Hepatocyte (in vitro differentiated cells): ENCODE measurements at regions not wholly inside any gene's neighbourhood (a gene's known extent, or its start where the extent isn't known, plus 50 kb on each side); places are given as distances from the start of the nearest gene placed in this dataset.

Source experiments
- DNase-seq: peaks from one replicate; pipeline ENCODE4 v3.0.0-alpha.2; 2016; ENCODE audit warnings: low spot score
- H2AFZ ChIP-seq: fragments of 200-600 bp; sonication (generic); 2 replicates; pipeline ENCODE4 v1.6.0; 2016; ENCODE audit warnings: antibody characterized with exemption, mild to moderate bottlenecking
- H3K27ac ChIP-seq: fragments of 200-600 bp; sonication (generic); 2 replicates; pipeline ENCODE4 v1.5.1; 2016; ENCODE audit warnings: mild to moderate bottlenecking
- H3K27me3 ChIP-seq: fragments of 200-600 bp; sonication (generic); 2 replicates; pipeline ENCODE4 v1.6.1; 2016
- H3K36me3 ChIP-seq: fragments of 200-600 bp; sonication (generic); replicated peaks from 2 replicates; pipeline ENCODE4 v1.5.1; 2016; ENCODE audit warnings: low read depth; ENCODE audit not compliant: insufficient read depth
- H3K4me1 ChIP-seq: fragments of 200-600 bp; sonication (generic); 2 replicates; pipeline ENCODE4 v1.5.1; 2016; ENCODE audit warnings: mild to moderate bottlenecking, moderate library complexity; ENCODE audit not compliant: insufficient read depth
- H3K4me2 ChIP-seq: fragments of 200-600 bp; sonication (generic); 2 replicates; pipeline ENCODE4 v1.6.0; 2016
- H3K4me3 ChIP-seq: fragments of 200-600 bp; sonication (generic); 2 replicates; pipeline ENCODE4 v1.5.1; 2016; ENCODE audit warnings: mild to moderate bottlenecking
- H3K79me2 ChIP-seq: fragments of 200-600 bp; sonication (generic); 2 replicates; pipeline ENCODE4 v1.6.0; 2017; ENCODE audit warnings: mild to moderate bottlenecking
- H3K9me2 ChIP-seq: fragments of 200-600 bp; sonication (generic); replicated peaks from 2 replicates; pipeline ENCODE4 v1.6.0; 2017; ENCODE audit warnings: mild to moderate bottlenecking; ENCODE audit not compliant: insufficient read depth
- H3K9me3 ChIP-seq: fragments of 200-600 bp; sonication (generic); 2 replicates; pipeline ENCODE4 v1.5.1; 2016; ENCODE audit warnings: low read depth, mild to moderate bottlenecking
- H4K20me1 ChIP-seq: fragments of 200-600 bp; sonication (generic); 2 replicates; pipeline ENCODE4 v1.6.0; 2016; ENCODE audit warnings: mild to moderate bottlenecking; ENCODE audit not compliant: insufficient read depth, poor library complexity, severe bottlenecking
- EZH2 ChIP-seq: fragments of 200-600 bp; sonication (generic); IDR thresholded peaks from 2 replicates; pipeline ENCODE4 v1.6.1; 2016; ENCODE audit warnings: antibody characterized with exemption, mild to moderate bottlenecking, borderline replicate concordance
- EZH2phosphoT487 ChIP-seq: fragments of 200-600 bp; sonication (generic); IDR thresholded peaks from one replicate; pipeline ENCODE4 v1.6.1; 2018; ENCODE audit warnings: antibody characterized with exemption, mild to moderate bottlenecking, low read depth, moderate library complexity; ENCODE audit not compliant: unreplicated experiment, severe bottlenecking
- WGBS: methylation state at CpG from one replicate; pipeline ENCODE4 v1.1.6; 2016; ENCODE audit warnings: low lambda C conversion rate; ENCODE audit errors: missing lambda C conversion rate; 5-methylcytosine and 5-hydroxymethylcytosine counted together
- TF ChIP-seq, protein P1 (sequence below): fragments of 200-600 bp; sonication (generic); IDR thresholded peaks from 2 replicates; pipeline ENCODE4 v1.5.1; 2016; ENCODE audit warnings: antibody characterized with exemption, mild to moderate bottlenecking; ENCODE audit not compliant: poor library complexity

GRCh38 chr15:69783211-69783610, 314.5 kb downstream of the TLE3 start:
- 70% methylated on average over 9 of the region's 9 CpGs for WGBS
- no peaks in the 10 kb centered on the region for H3K9me2 ChIP-seq
- H3K9me3 ChIP-seq, result no peaks in the 10 kb centered on the region
- H3K27me3 ChIP-seq, result no peaks in the 10 kb centered on the region
- no peak overlapping the region for H3K27ac ChIP-seq
- no peak overlapping the region for H3K4me3 ChIP-seq
- no peaks in the 10 kb centered on the region for H3K79me2 ChIP-seq
- DNase-seq, result no peak
- no peaks in the 10 kb centered on the region for H3K36me3 ChIP-seq
- no peaks in the 10 kb centered on the region for H3K4me1 ChIP-seq
- H2AFZ ChIP-seq, result no peak overlapping the region
- no peaks in the 10 kb centered on the region for H4K20me1 ChIP-seq
- no peak for TF ChIP-seq EZH2phosphoT487
- TF ChIP-seq, protein P1, sequence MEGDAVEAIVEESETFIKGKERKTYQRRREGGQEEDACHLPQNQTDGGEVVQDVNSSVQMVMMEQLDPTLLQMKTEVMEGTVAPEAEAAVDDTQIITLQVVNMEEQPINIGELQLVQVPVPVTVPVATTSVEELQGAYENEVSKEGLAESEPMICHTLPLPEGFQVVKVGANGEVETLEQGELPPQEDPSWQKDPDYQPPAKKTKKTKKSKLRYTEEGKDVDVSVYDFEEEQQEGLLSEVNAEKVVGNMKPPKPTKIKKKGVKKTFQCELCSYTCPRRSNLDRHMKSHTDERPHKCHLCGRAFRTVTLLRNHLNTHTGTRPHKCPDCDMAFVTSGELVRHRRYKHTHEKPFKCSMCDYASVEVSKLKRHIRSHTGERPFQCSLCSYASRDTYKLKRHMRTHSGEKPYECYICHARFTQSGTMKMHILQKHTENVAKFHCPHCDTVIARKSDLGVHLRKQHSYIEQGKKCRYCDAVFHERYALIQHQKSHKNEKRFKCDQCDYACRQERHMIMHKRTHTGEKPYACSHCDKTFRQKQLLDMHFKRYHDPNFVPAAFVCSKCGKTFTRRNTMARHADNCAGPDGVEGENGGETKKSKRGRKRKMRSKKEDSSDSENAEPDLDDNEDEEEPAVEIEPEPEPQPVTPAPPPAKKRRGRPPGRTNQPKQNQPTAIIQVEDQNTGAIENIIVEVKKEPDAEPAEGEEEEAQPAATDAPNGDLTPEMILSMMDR, result no peak
- TF ChIP-seq EZH2, result no peak
- H3K4me2 ChIP-seq, result no peak overlapping the region

DNA sequence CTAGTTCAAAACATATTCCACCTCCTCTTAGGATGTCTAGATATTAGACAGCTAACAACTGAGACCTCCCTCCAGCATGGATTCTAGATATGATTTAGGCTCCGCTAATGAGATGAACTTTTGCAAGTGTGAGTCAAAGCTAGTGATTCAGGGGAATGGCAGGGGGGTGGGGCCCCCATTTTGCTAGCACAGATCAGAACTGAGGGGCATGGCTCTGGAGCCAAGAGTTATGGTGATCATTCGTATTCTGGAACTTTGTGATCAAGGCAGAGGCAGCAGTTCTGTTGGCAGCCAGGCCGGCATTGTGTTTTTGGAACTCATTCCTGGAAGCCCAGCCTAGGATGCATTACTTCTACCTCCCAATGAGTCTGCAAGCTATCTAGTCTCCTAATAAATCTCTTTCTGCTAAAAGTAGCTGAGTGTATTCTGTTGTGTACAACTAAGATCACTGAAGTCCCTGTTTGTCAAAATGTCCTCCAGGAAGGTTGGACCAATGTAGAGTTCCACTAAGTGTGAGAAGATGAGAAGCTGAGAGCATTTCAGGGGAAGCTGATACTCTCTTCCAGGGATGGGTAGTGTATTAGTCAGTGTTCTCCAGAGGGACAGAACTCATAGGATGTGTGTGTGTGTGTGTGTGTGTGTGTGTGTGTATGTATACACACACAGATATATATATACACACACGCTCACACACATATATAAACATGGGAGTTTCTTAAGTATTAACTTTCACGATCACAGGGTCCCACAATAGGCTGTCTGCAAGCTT, 312.7 kb downstream of the TLE3 start:
- WGBS, result 65% methylated on average over 5 of the region's 5 CpGs
- Histone ChIP-seq H2AFZ (no peak overlapping the region), H3K36me3 (no peaks in the 10 kb centered on the region), H3K4me3 (no peak overlapping the region), H3K27ac (no peak overlapping the region), H3K4me1 (no peaks in the 10 kb centered on the region), H3K9me3 (no peaks in the 10 kb centered on the region), H3K79me2 (no peaks in the 10 kb centered on the region), H3K4me2 (no peak overlapping the region), H4K20me1 (no peaks in the 10 kb centered on the region), H3K9me2 (no peaks in the 10 kb centered on the region), H3K27me3 (no peaks in the 10 kb centered on the region)
- no peak for DNase-seq
- TF ChIP-seq, protein P1, result no peak
- TF ChIP-seq EZH2 (no peak), EZH2phosphoT487 (no peak)

DNA sequence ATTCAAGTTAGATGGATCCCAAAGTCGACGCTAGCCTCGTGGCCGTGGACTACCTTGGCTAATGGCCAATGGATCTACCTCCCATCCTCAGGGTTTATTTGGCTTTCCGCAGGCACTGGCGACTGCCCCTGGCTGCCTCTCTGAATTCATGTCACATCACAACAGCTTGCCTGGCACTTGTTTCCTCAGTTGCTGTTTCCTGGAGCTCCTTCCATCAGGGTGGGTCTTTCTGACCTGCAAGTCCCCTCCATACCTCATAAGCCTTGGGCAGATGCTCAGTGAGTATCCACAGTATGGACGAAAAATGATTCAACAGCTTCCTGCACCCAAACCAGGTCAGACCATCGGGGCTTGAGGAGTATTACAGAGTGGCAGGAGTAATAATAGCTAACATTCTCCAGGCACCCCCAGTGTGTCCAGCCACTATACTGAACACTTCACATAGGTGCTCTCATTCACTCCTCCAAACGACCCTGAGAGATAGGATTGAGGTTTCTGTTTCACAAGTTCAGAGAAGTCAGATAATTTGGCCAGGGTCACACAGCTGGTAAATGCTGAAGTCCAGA, 311.5 kb downstream of the TLE3 start:
- H3K79me2 ChIP-seq, result no peaks in the 10 kb centered on the region
- H3K27me3 ChIP-seq, result no peaks in the 10 kb centered on the region
- no peaks in the 10 kb centered on the region for H4K20me1 ChIP-seq
- TF ChIP-seq, protein P1, result no peak
- TF ChIP-seq EZH2, result no peak
- no peak for TF ChIP-seq EZH2phosphoT487
- no peak overlapping the region for H3K4me2 ChIP-seq
- no peaks in the 10 kb centered on the region for H3K9me3 ChIP-seq
- WGBS, result 84% methylated on average over 9 of the region's 9 CpGs
- DNase-seq, result no peak
- H3K4me3 ChIP-seq, result no peak overlapping the region
- H2AFZ ChIP-seq, result no peak overlapping the region
- H3K9me2 ChIP-seq, result no peaks in the 10 kb centered on the region
- no peaks in the 10 kb centered on the region for H3K36me3 ChIP-seq
- H3K27ac ChIP-seq, result no peak overlapping the region
- H3K4me1 ChIP-seq, result no peaks in the 10 kb centered on the region
